Activated CD4-positive, alpha-beta memory T cell treated with anti-CD3 and anti-CD28 coated beads, Interleukin-2, amount 10 ng/mL, durations not matched to agents 7 days and 5 days (primary cell): ENCODE measurements at regions not wholly inside any gene's neighbourhood (a gene's known extent, or its start where the extent isn't known, plus 50 kb on each side); places are given as distances from the start of the nearest gene placed in this dataset.
"Not testable (repeated sequence)": the region's sequence is repeated elsewhere in the genome, so short reads cannot be mapped to it uniquely, and the experiment has no call there.

ENCODE experiments used
- CTCF ChIA-PET: fragments of 350-600 bp; sonication (Branson Sonifier 250); formaldehyde crosslinking; loops from one replicate; lab custom pipeline; 2021; ENCODE audit warnings: antibody characterized with exemption, inconsistent platforms; lab: Charles Lee
- POLR2A ChIA-PET: fragments of 350-600 bp; sonication (Branson Sonifier 250); formaldehyde crosslinking; loops from one replicate; lab custom pipeline; 2021; ENCODE audit warnings: antibody characterized with exemption; lab: Charles Lee
- DNase-seq: peaks from one replicate; pipeline ENCODE4 v3.0.0-alpha.2; 2020
- H3K27ac Mint-ChIP-seq: one replicate; pipeline ENCODE4 v1.8.0; 2021; ENCODE audit warnings: mild to moderate bottlenecking, mixed read lengths
- H3K27me3 Mint-ChIP-seq: one replicate; pipeline ENCODE4 v1.8.0; 2021; ENCODE audit warnings: mixed read lengths
- H3K36me3 Mint-ChIP-seq: one replicate; pipeline ENCODE4 v1.8.0; 2021; ENCODE audit warnings: low read depth, mixed read lengths
- H3K4me1 Mint-ChIP-seq: one replicate; pipeline ENCODE4 v1.8.0; 2021; ENCODE audit warnings: mixed read lengths
- H3K4me3 Mint-ChIP-seq: one replicate; pipeline ENCODE4 v1.8.0; 2021; ENCODE audit warnings: mild to moderate bottlenecking, mixed read lengths
- H3K9me3 Mint-ChIP-seq: one replicate; pipeline ENCODE4 v1.8.0; 2021; ENCODE audit warnings: mixed read lengths

GRCh38 chr13:63774133-63774532, 2358.5 kb upstream of the PCDH20 start:
- H3K36me3 Mint-ChIP-seq: no peaks in the 10 kb centered on the region
- DNase-seq: no peak
- no peaks in the 10 kb centered on the region for H3K27me3 Mint-ChIP-seq
- H3K9me3 Mint-ChIP-seq: peaks cover 3% of the 10 kb centered on the region
- H3K27ac Mint-ChIP-seq: no peak overlapping the region
- no peaks in the 10 kb centered on the region for H3K4me1 Mint-ChIP-seq
- POLR2A ChIA-PET: no interaction called here
- no peak overlapping the region for H3K4me3 Mint-ChIP-seq
- CTCF ChIA-PET: no interaction called here

GRCh38 chr13:63773476-63773875, 2357.8 kb upstream of the PCDH20 start:
- H3K4me3 Mint-ChIP-seq: no peak overlapping the region
- no peaks in the 10 kb centered on the region for H3K27me3 Mint-ChIP-seq
- H3K27ac Mint-ChIP-seq: no peak overlapping the region
- peaks cover 3% of the 10 kb centered on the region for H3K9me3 Mint-ChIP-seq
- H3K36me3 Mint-ChIP-seq: no peaks in the 10 kb centered on the region
- CTCF ChIA-PET: no interaction called here
- H3K4me1 Mint-ChIP-seq: no peaks in the 10 kb centered on the region
- no peak for DNase-seq
- POLR2A ChIA-PET: no interaction called here

DNA sequence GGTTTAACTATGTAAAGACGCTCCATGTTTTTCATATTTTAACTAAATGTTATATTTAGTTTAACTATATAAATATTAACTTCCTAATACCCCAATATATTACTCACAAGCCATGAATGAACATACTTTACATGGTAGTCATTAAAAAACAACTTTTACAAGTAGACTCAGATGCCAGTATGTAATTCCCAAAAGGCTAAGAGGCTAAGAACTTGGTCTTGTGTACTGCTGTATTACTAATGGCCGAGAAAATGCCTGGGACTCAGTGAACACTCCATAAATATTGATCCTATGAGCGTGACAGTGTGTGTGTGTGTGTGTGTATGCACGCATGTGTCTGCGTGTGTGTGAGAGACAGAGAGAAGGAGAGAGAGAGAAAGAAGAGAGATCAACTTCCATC, 2342.0 kb upstream of the PCDH20 start:
- DNase-seq, H3K4me3 Mint-ChIP-seq, H3K36me3 Mint-ChIP-seq, H3K4me1 Mint-ChIP-seq, POLR2A ChIA-PET, H3K27me3 Mint-ChIP-seq, H3K9me3 Mint-ChIP-seq, CTCF ChIA-PET, H3K27ac Mint-ChIP-seq: not testable (repeated sequence)

DNA sequence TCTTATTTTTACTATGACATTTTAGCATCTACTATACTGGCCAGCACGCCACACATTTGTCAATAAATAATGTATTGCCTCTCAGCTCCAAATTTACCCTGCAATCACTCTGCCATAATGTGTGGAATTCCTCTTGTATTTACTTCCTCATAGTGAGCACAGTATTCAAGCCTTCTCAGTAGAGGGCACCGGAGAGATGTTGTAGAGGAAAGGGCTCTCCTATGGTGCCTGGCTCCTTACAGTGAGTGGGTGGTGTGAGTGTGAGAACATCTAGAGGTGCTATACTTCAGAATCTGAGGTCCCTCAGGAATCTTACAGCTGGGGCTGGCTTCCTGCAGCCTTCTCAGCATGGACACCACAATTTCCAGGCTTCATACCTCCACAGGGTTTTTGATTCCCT, 2334.2 kb upstream of the PCDH20 start:
- H3K4me3 Mint-ChIP-seq, H3K4me1 Mint-ChIP-seq, H3K27me3 Mint-ChIP-seq, H3K27ac Mint-ChIP-seq, H3K36me3 Mint-ChIP-seq, H3K9me3 Mint-ChIP-seq, DNase-seq, POLR2A ChIA-PET, CTCF ChIA-PET: not testable (repeated sequence)

DNA sequence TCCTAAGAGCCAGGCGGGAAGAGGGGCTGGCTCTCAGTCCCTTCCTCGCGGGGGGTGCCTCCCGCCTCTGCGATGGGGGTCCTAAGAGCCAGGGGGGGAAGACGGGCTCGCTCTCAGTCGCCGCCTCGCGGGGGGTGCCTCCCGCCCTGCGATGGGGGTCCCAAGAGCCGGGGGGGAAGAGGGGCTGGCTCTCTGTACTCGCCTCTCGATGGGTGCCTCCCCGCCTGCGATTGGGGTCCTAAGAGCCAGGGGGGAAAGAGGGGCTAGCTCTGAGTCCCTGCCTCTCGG, 2326.1 kb upstream of the PCDH20 start:
- H3K4me1 Mint-ChIP-seq, H3K27ac Mint-ChIP-seq, H3K27me3 Mint-ChIP-seq, H3K36me3 Mint-ChIP-seq, H3K9me3 Mint-ChIP-seq, DNase-seq, H3K4me3 Mint-ChIP-seq, CTCF ChIA-PET, POLR2A ChIA-PET: not testable (repeated sequence)

- POLR2A ChIA-PET: no interaction called here
- CTCF ChIA-PET: no interaction called here
- Mint-ChIP-seq H3K4me3 (no peak overlapping the region), H3K9me3 (peaks cover 6% of the 10 kb centered on the region), H3K4me1 (no peaks in the 10 kb centered on the region), H3K36me3 (no peaks in the 10 kb centered on the region), H3K27me3 (no peaks in the 10 kb centered on the region), H3K27ac (no peak overlapping the region)
- no peak for DNase-seq
Observed at GRCh38 chr13:63741029-63741813, 2325.6 kb upstream of the PCDH20 start.

- POLR2A ChIA-PET, CTCF ChIA-PET, H3K4me1 Mint-ChIP-seq, DNase-seq, H3K27me3 Mint-ChIP-seq, H3K9me3 Mint-ChIP-seq, H3K27ac Mint-ChIP-seq, H3K4me3 Mint-ChIP-seq, H3K36me3 Mint-ChIP-seq: not testable (repeated sequence)
Observed at GRCh38 chr13:63739112-63739735, 2323.6 kb upstream of the PCDH20 start.

DNA sequence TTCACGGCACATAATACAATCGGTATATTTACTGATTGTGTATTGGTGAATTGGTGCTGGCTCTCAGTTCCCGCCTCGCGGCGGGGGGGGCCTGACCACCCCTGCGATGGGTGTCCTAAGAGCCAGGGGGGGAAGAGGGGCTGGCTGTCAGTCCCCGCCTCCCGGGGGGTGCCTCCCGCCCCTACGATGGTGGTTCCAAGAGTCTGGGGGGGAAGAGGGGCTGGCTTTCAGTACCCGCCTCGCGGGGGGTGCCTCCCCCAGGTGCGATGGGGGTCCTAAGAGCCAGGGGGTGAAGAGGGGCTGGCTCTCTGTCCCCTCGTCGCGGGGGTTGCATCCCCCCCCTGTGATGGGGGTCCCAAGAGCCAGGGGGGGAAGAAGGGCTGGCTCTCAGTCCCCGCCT, 2321.8 kb upstream of the PCDH20 start:
- DNase-seq: no peak
- ChIA-PET CTCF (no interaction called here), POLR2A (no interaction called here)
- Mint-ChIP-seq H3K36me3 (no peaks in the 10 kb centered on the region), H3K4me1 (no peaks in the 10 kb centered on the region), H3K4me3 (no peak overlapping the region), H3K27ac (no peak overlapping the region), H3K27me3 (no peaks in the 10 kb centered on the region), H3K9me3 (peaks cover 3% of the 10 kb centered on the region)

DNA sequence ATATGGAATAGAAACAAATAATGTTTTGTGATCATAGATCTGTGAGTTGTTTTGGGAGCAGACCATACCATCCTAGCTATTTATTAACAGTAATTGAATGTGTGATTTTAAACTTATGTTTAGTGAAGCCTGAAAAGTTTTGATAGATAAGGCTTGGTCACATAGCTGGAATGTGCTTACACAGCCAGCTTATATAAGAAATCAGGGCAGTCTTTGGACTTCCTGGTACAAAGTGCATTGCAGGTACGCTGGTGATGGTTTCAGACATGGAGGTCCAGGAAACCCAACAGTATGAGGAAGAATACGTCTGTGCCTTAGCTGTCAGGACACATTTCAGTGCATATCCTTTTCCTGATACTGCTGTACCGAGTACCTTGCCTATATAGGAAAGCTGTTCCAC, 2316.2 kb upstream of the PCDH20 start:
- H3K4me1 Mint-ChIP-seq: no peaks in the 10 kb centered on the region
- H3K27me3 Mint-ChIP-seq: no peaks in the 10 kb centered on the region
- CTCF ChIA-PET: no interaction called here
- no peaks in the 10 kb centered on the region for H3K36me3 Mint-ChIP-seq
- peaks cover 4% of the 10 kb centered on the region for H3K9me3 Mint-ChIP-seq
- DNase-seq: no peak
- H3K4me3 Mint-ChIP-seq: no peak overlapping the region
- no peak overlapping the region for H3K27ac Mint-ChIP-seq
- POLR2A ChIA-PET: no interaction called here

DNA sequence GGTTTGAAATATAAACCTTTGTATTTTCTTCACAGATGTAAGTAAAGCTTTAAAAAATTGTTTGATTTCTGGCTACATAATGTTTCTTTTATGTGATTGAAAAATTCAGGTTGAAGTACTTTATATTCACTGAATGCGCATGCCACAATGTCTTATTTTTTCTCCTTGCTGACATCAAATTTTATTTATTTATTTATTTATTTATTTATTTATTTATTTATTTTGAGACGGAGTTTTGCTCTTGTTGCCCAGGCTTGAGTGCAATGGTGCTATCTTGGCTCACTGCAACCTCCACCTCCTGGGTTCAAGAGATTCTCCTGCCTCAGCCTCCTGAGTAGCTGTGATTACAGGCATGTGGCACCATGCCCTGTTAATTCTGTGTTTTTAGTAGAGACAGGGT, 2296.5 kb upstream of the PCDH20 start:
- H3K9me3 Mint-ChIP-seq, DNase-seq, POLR2A ChIA-PET, CTCF ChIA-PET, H3K27ac Mint-ChIP-seq, H3K4me3 Mint-ChIP-seq, H3K36me3 Mint-ChIP-seq, H3K4me1 Mint-ChIP-seq, H3K27me3 Mint-ChIP-seq: not testable (repeated sequence)

GRCh38 chr13:63706751-63707150, 2291.1 kb upstream of the PCDH20 start:
- Mint-ChIP-seq H3K4me1 (no peaks in the 10 kb centered on the region), H3K9me3 (peaks cover 7% of the 10 kb centered on the region), H3K4me3 (no peak overlapping the region), H3K27ac (no peak overlapping the region), H3K36me3 (no peaks in the 10 kb centered on the region), H3K27me3 (no peaks in the 10 kb centered on the region)
- DNase-seq: no peak
- ChIA-PET CTCF (no interaction called here), POLR2A (no interaction called here)

DNA sequence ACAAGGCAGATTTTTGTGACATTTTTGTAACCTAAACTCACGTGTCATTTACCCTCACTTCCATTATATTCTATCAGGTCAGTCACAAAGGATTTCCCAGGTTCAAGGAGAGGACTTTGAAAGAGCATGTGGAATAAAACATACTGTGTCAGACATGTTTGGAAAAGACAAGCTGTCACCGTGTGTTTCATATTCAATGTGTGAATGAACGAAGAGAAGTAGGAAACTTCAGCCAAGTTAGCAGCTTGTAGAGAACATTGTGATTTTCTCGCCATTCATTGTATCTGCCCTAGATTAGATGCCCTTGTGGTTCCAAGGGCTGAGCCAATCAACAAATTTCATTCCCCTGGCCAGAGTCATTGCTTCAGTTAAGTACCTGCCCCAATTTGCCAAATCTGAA, 2288.9 kb upstream of the PCDH20 start:
- CTCF ChIA-PET: no interaction called here
- DNase-seq: no peak
- no peak overlapping the region for H3K4me3 Mint-ChIP-seq
- POLR2A ChIA-PET: no interaction called here
- H3K27me3 Mint-ChIP-seq: no peaks in the 10 kb centered on the region
- no peak overlapping the region for H3K27ac Mint-ChIP-seq
- H3K36me3 Mint-ChIP-seq: no peaks in the 10 kb centered on the region
- no peaks in the 10 kb centered on the region for H3K4me1 Mint-ChIP-seq
- peaks cover 7% of the 10 kb centered on the region for H3K9me3 Mint-ChIP-seq

DNA sequence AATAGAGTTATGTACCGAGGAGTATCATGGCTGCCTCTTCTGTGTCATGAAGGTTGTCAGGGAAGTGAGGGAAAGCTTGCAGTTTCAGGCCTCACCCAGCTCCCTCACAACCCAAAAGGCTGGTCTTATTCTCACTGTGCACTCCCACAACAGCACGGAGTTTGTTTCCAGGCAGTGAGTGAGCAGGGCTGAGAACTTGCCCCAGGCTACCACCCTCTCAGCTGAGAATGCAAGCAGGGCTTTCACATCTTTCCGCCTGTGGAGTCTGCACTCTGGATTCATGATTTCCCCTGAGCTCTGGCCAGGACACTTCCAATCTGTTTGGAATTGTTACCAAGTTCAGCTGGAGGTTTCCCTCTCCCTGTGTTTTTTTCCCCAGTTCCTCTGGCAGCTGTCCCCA, 2284.7 kb upstream of the PCDH20 start:
- H3K4me3 Mint-ChIP-seq: no peak overlapping the region
- H3K9me3 Mint-ChIP-seq: peaks cover 9% of the 10 kb centered on the region
- CTCF ChIA-PET: no interaction called here
- DNase-seq: no peak
- no peaks in the 10 kb centered on the region for H3K27me3 Mint-ChIP-seq
- H3K4me1 Mint-ChIP-seq: no peaks in the 10 kb centered on the region
- H3K27ac Mint-ChIP-seq: no peak overlapping the region
- POLR2A ChIA-PET: no interaction called here
- no peaks in the 10 kb centered on the region for H3K36me3 Mint-ChIP-seq

- Mint-ChIP-seq H3K27ac (no peak overlapping the region), H3K4me1 (no peaks in the 10 kb centered on the region), H3K9me3 (peaks cover 9% of the 10 kb centered on the region), H3K36me3 (no peaks in the 10 kb centered on the region), H3K4me3 (no peak overlapping the region), H3K27me3 (no peaks in the 10 kb centered on the region)
- ChIA-PET POLR2A (no interaction called here), CTCF (no interaction called here)
- DNase-seq: no peak
Observed at GRCh38 chr13:63699948-63700347, 2284.3 kb upstream of the PCDH20 start.
